Tibial nerve (tissue), 3 donors: ENCODE measurements at regions not wholly inside any gene's neighbourhood (a gene's known extent, or its start where the extent isn't known, plus 50 kb on each side); places are given as distances from the start of the nearest gene placed in this dataset.

Experiments
- POLR2A ChIP-seq, 2 donors: fragments of 450-650 bp; IDR thresholded peaks; one replicate each; pipeline ENCODE4 v1.6.1; 2017; ENCODE audit warnings: antibody characterized with exemption in 2 of 2, mild to moderate bottlenecking in 2 of 2, moderate library complexity in 2 of 2
- TF ChIP-seq, protein P1 (sequence below), 5 experiments: fragments of 200-600 bp in 3 of 5; fragments of 450-650 bp in 2 of 5; sonication (generic) in 3 of 5; IDR thresholded peaks; one replicate each; pipeline ENCODE4 v1.5.1; 2016 to 2019; ENCODE audit warnings: antibody characterized with exemption in 5 of 5, mild to moderate bottlenecking in 3 of 5, moderate library complexity in 2 of 5

DNA sequence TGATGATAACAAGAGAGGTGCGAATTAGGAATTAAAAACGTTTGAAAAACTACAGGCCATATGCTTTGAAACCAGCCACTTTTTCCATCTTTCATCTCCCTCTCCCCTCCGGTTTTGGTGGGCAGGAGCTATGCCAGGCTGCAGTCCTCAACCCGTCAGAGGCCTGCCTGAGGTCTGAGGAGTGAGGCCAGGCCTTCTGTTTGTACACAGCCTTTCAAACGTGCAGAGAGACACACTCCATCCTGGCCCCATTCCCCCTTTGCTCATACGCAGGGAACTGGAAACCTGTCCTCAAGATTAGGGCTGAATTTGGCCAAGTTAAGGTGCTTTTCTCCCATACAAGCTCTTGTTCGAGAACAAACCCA, 74.5 kb downstream of the ZIC5 start:
- TF ChIP-seq POLR2A (IDR thresholded peaks at IDR 0.05) = no peak
- TF ChIP-seq, protein P1, sequence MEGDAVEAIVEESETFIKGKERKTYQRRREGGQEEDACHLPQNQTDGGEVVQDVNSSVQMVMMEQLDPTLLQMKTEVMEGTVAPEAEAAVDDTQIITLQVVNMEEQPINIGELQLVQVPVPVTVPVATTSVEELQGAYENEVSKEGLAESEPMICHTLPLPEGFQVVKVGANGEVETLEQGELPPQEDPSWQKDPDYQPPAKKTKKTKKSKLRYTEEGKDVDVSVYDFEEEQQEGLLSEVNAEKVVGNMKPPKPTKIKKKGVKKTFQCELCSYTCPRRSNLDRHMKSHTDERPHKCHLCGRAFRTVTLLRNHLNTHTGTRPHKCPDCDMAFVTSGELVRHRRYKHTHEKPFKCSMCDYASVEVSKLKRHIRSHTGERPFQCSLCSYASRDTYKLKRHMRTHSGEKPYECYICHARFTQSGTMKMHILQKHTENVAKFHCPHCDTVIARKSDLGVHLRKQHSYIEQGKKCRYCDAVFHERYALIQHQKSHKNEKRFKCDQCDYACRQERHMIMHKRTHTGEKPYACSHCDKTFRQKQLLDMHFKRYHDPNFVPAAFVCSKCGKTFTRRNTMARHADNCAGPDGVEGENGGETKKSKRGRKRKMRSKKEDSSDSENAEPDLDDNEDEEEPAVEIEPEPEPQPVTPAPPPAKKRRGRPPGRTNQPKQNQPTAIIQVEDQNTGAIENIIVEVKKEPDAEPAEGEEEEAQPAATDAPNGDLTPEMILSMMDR (IDR thresholded peaks at IDR 0.05) = no peak
